ENCODE measurements at regions not wholly inside any gene's neighbourhood (a gene's known extent, or its start where the extent isn't known, plus 50 kb on each side); places are given as distances from the start of the nearest gene placed in this dataset.

- RAD21 ChIA-PET (ENCODE audit: unreplicated experiment) = interaction anchor here (1.4 kb wide), 1 partner anchor 208 kb away, joined by 3 read pairs; no protein-coding TSS in a partner anchor
- Histone ChIP-seq H3K36me3 (ENCODE audit: control insufficient read depth in 2 of 2, insufficient read depth in 2 of 2, low read length in 1 of 2) (no peaks in the 10 kb centered on the region), H3K4me2 (ENCODE audit: control insufficient read depth, insufficient read depth) (no peak overlapping the region), H2AFZ (ENCODE audit: control insufficient read depth, low read depth, low read length) (no peak overlapping the region), H3K4me1 (ENCODE audit: control insufficient read depth, insufficient read depth, low read length) (no peaks in the 10 kb centered on the region), H3K79me2 (ENCODE audit: control insufficient read depth, insufficient read depth, low read length) (no peaks in the 10 kb centered on the region), H3K27ac (ENCODE audit: control insufficient read depth, insufficient read depth) (no peak overlapping the region), H3K27me3 (replicated peaks in 1 of 2; ENCODE audit: control insufficient read depth in 2 of 2, insufficient read depth in 2 of 2, low read length in 1 of 2) (no peaks in the 10 kb centered on the region; a peak in 1 of 4 replicates), H3K4me3 (no peak overlapping the region), H4K20me1 (ENCODE audit: control insufficient read depth, insufficient read depth) (no peaks in the 10 kb centered on the region), H3K9ac (ENCODE audit: control insufficient read depth, insufficient read depth, low read length) (no peak overlapping the region), H3K9me3 (replicated peaks; ENCODE audit: control insufficient read depth, insufficient read depth, low read length) (no peaks in the 10 kb centered on the region)
- TF ChIP-seq SPI1 (IDR thresholded peaks at IDR 0.05; ENCODE audit: borderline replicate concordance, insufficient read depth, low read depth, low read length) (peak; percentile 82), IKZF1 (conservative IDR thresholded peaks at IDR 0.05) (0 out of 2 replicates have a peak, but pooled peaks have one; percentile 15), ZNF24 (IDR thresholded peaks at IDR 0.05) (no peak), CTCF (IDR thresholded peaks at IDR 0.05 in 2 of 3, conservative IDR thresholded peaks at IDR 0.05 in 1 of 3; ENCODE audit: control insufficient read depth in 2 of 3, extremely low read depth in 1 of 3, insufficient read depth in 1 of 3, low read depth in 3 of 3, low read length in 3 of 3) (0 out of 6 replicates have a peak, but pooled peaks of 1 of the 3 experiments have one; percentile 7)
- in situ Hi-C loops (cut with MboI) = no loop called here
- intact Hi-C loops (cut with micrococcal nuclease; ENCODE audit: unreplicated experiment) = no loop called here
- BruUV-seq (replicated peaks) = no TSS peak
- no peak for DNase-seq (ENCODE audit: low read depth, low spot score)
- peak; percentile 76 for ATAC-seq
- POLR2A ChIA-PET = interaction anchor here (0.6 kb wide), 1 partner anchor 334 kb away, joined by 4 read pairs; no protein-coding TSS in a partner anchor
- SMC1A ChIA-PET (ENCODE audit: uncharacterized antibody, unreplicated experiment) = interaction anchor here (0.7 to 1.1 kb wide), 3 partner anchors 10 to 66 kb away, joined by 3 read pairs; no protein-coding TSS in a partner anchor
- FAIRE-seq = no peak
- CTCF ChIA-PET = interaction anchor here (1.1 to 1.2 kb wide), 2 partner anchors 39 to 128 kb away, joined by 4 read pairs; no protein-coding TSS in a partner anchor
Measured at GRCh38 chr2:181781078-181781786, 100.9 kb upstream of the NEUROD1 start.

GRCh38 chr2:181782660-181783059, 102.3 kb upstream of the NEUROD1 start:
- no peaks in the 10 kb centered on the region for H3K79me2 ChIP-seq (ENCODE audit: control insufficient read depth, insufficient read depth, low read length)
- intact Hi-C loops (cut with micrococcal nuclease; ENCODE audit: unreplicated experiment) = no loop called here
- H3K4me1 ChIP-seq (ENCODE audit: control insufficient read depth, insufficient read depth, low read length) = no peaks in the 10 kb centered on the region
- H3K36me3 ChIP-seq (ENCODE audit: control insufficient read depth in 2 of 2, insufficient read depth in 2 of 2, low read length in 1 of 2) = no peaks in the 10 kb centered on the region
- SMC1A ChIA-PET (ENCODE audit: uncharacterized antibody, unreplicated experiment) = no interaction called here
- no peak overlapping the region for H3K27ac ChIP-seq (ENCODE audit: control insufficient read depth, insufficient read depth)
- no peak overlapping the region for H3K4me2 ChIP-seq (ENCODE audit: control insufficient read depth, insufficient read depth)
- FAIRE-seq = no peak
- H3K9ac ChIP-seq (ENCODE audit: control insufficient read depth, insufficient read depth, low read length) = no peak overlapping the region
- no peaks in the 10 kb centered on the region for H4K20me1 ChIP-seq (ENCODE audit: control insufficient read depth, insufficient read depth)
- no peaks in the 10 kb centered on the region; a peak in 1 of 4 replicates for H3K27me3 ChIP-seq (replicated peaks in 1 of 2; ENCODE audit: control insufficient read depth in 2 of 2, insufficient read depth in 2 of 2, low read length in 1 of 2)
- no peak overlapping the region for H2AFZ ChIP-seq (ENCODE audit: control insufficient read depth, low read depth, low read length)
- BruUV-seq (replicated peaks) = no TSS peak
- no peak for DNase-seq (ENCODE audit: low read depth, low spot score)
- RAD21 ChIA-PET (ENCODE audit: unreplicated experiment) = no interaction called here
- POLR2A ChIA-PET = no interaction called here
- in situ Hi-C loops (cut with MboI) = no loop called here
- no peak overlapping the region for H3K4me3 ChIP-seq
- ATAC-seq = no peak
- H3K9me3 ChIP-seq (replicated peaks; ENCODE audit: control insufficient read depth, insufficient read depth, low read length) = no peaks in the 10 kb centered on the region
- CTCF ChIA-PET = no interaction called here
- TF ChIP-seq SMARCA5 (IDR thresholded peaks at IDR 0.05) = no peak
- no peak for TF ChIP-seq ZNF687 (IDR thresholded peaks at IDR 0.05)
- no peak for TF ChIP-seq REST (IDR thresholded peaks at IDR 0.05; ENCODE audit: low read depth, low read length)

All from GM12878 (cell line).